ENCODE measurements at regions not wholly inside any gene's neighbourhood (a gene's known extent, or its start where the extent isn't known, plus 50 kb on each side); places are given as distances from the start of the nearest gene placed in this dataset.

- Histone ChIP-seq H3K27ac (no peak overlapping the region), H3K4me3 (no peak overlapping the region), H3K27me3 (no peaks in the 10 kb centered on the region), H3K36me3 (no peaks in the 10 kb centered on the region), H3K9me3 (no peaks in the 10 kb centered on the region), H3K4me1 (no peaks in the 10 kb centered on the region)
- TF ChIP-seq POLR2AphosphoS5 (IDR thresholded peaks at IDR 0.05), result no peak
- no peak for TF ChIP-seq POLR2A (IDR thresholded peaks at IDR 0.05)
- TF ChIP-seq EP300 (IDR thresholded peaks at IDR 0.05), result no peak
- TF ChIP-seq CTCF (IDR thresholded peaks at IDR 0.05), result no peak
- ATAC-seq (ENCODE audit: low FRiP score in 2 of 2) (no peak), DNase-seq (no peak)
- WGBS, 2 donors, result 73 to 76% methylated on average over 10 of the region's 10 CpGs
Measured at GRCh38 chr5:23268136-23268535, 239.3 kb upstream of the PRDM9 start.

GRCh38 chr5:23260621-23261020 is 246.8 kb upstream of the PRDM9 start:
- no peak overlapping the region for H3K27ac ChIP-seq
- no peaks in the 10 kb centered on the region for H3K36me3 ChIP-seq
- no peaks in the 10 kb centered on the region for H3K27me3 ChIP-seq
- WGBS, 2 donors, result 76 to 91% methylated on average over 1 of the region's 1 CpG
- H3K9me3 ChIP-seq, result no peaks in the 10 kb centered on the region
- no peaks in the 10 kb centered on the region for H3K4me1 ChIP-seq
- DNase-seq, result no peak
- ATAC-seq (ENCODE audit: low FRiP score in 2 of 2), result no peak
- H3K4me3 ChIP-seq, result no peak overlapping the region
- TF ChIP-seq POLR2A (IDR thresholded peaks at IDR 0.05), result no peak
- no peak for TF ChIP-seq POLR2AphosphoS5 (IDR thresholded peaks at IDR 0.05)
- no peak for TF ChIP-seq EP300 (IDR thresholded peaks at IDR 0.05)
- no peak for TF ChIP-seq CTCF (IDR thresholded peaks at IDR 0.05)

GRCh38 chr5:23257656-23258055 is 249.8 kb upstream of the PRDM9 start:
- no peaks in the 10 kb centered on the region for H3K9me3 ChIP-seq
- H3K4me1 ChIP-seq, result no peaks in the 10 kb centered on the region
- no peaks in the 10 kb centered on the region for H3K27me3 ChIP-seq
- no peaks in the 10 kb centered on the region for H3K36me3 ChIP-seq
- DNase-seq (no peak), ATAC-seq (ENCODE audit: low FRiP score in 2 of 2) (no peak)
- no peak for TF ChIP-seq CTCF (IDR thresholded peaks at IDR 0.05)
- no peak for TF ChIP-seq EP300 (IDR thresholded peaks at IDR 0.05)
- no peak for TF ChIP-seq POLR2AphosphoS5 (IDR thresholded peaks at IDR 0.05)
- no peak for TF ChIP-seq POLR2A (IDR thresholded peaks at IDR 0.05)
- no peak overlapping the region for H3K4me3 ChIP-seq
- no peak overlapping the region for H3K27ac ChIP-seq

GRCh38 chr5:23253621-23254198 is 253.7 kb upstream of the PRDM9 start:
- DNase-seq (no peak), ATAC-seq (ENCODE audit: low FRiP score in 2 of 2) (no peak)
- Histone ChIP-seq H3K36me3 (no peaks in the 10 kb centered on the region), H3K4me3 (no peak overlapping the region), H3K27me3 (no peaks in the 10 kb centered on the region), H3K27ac (no peak overlapping the region), H3K4me1 (no peaks in the 10 kb centered on the region), H3K9me3 (no peaks in the 10 kb centered on the region)
- TF ChIP-seq CTCF (IDR thresholded peaks at IDR 0.05), result no peak
- no peak for TF ChIP-seq EP300 (IDR thresholded peaks at IDR 0.05)
- TF ChIP-seq POLR2AphosphoS5 (IDR thresholded peaks at IDR 0.05), result no peak
- TF ChIP-seq POLR2A (IDR thresholded peaks at IDR 0.05), result no peak
- 76 to 82% methylated on average over 1 of the region's 1 CpG for WGBS, 2 donors

GRCh38 chr5:23242891-23243290 is 264.5 kb upstream of the PRDM9 start:
- TF ChIP-seq CTCF (IDR thresholded peaks at IDR 0.05), result no peak
- no peak for TF ChIP-seq POLR2AphosphoS5 (IDR thresholded peaks at IDR 0.05)
- no peak for TF ChIP-seq POLR2A (IDR thresholded peaks at IDR 0.05)
- H3K4me3 ChIP-seq, result no peak overlapping the region
- H3K27ac ChIP-seq, result no peak overlapping the region
- no peaks in the 10 kb centered on the region for H3K36me3 ChIP-seq
- WGBS, 2 donors, result 74 to 92% methylated on average over 2 of the region's 2 CpGs
- no peaks in the 10 kb centered on the region for H3K27me3 ChIP-seq
- H3K9me3 ChIP-seq, result no peaks in the 10 kb centered on the region
- ATAC-seq (ENCODE audit: low FRiP score in 2 of 2), result no peak
- H3K4me1 ChIP-seq, result no peaks in the 10 kb centered on the region
- no peak for DNase-seq
